Mesendoderm (in vitro differentiated cells): ENCODE measurements at regions not wholly inside any gene's neighbourhood (a gene's known extent, or its start where the extent isn't known, plus 50 kb on each side); places are given as distances from the start of the nearest gene placed in this dataset.

Source experiments
- DNase-seq: peaks from one replicate; pipeline ENCODE4 v3.0.0; 2013
- H2AK5ac ChIP-seq: 2 replicates; pipeline ENCODE4 v1.6.1; 2013; ENCODE audit warnings: low read length, inconsistent platforms
- H2BK120ac ChIP-seq: 2 replicates; pipeline ENCODE4 v1.6.1; 2013; ENCODE audit warnings: low read depth, mild to moderate bottlenecking, low read length, moderate library complexity, mixed read lengths
- H2BK15ac ChIP-seq: replicated peaks from 2 replicates; pipeline ENCODE4 v1.6.1; 2013; ENCODE audit warnings: low read depth, mild to moderate bottlenecking, moderate library complexity
- H2BK5ac ChIP-seq: 2 replicates; pipeline ENCODE4 v1.6.1; 2013; ENCODE audit warnings: low read length, inconsistent platforms
- H3K18ac ChIP-seq: 2 replicates; pipeline ENCODE4 v1.6.1; 2013; ENCODE audit warnings: mild to moderate bottlenecking, low read length, mixed read lengths
- H3K23ac ChIP-seq: one replicate; pipeline ENCODE4 v1.6.1; 2013; ENCODE audit warnings: low read length
- H3K27ac ChIP-seq: 2 replicates; pipeline ENCODE4 v1.5.1; 2013; ENCODE audit warnings: low read depth, mild to moderate bottlenecking, inconsistent platforms, low read length, moderate library complexity
- H3K27me3 ChIP-seq: 2 replicates; pipeline ENCODE4 v1.6.1; 2013; ENCODE audit warnings: low read length, control low read depth, mild to moderate bottlenecking, inconsistent platforms; ENCODE audit not compliant: insufficient read depth, poor library complexity
- H3K36me3 ChIP-seq: 2 replicates; pipeline ENCODE4 v1.6.1; 2013; ENCODE audit warnings: low read length, inconsistent platforms; ENCODE audit not compliant: control insufficient read depth, insufficient read depth
- H3K4ac ChIP-seq: one replicate; pipeline ENCODE4 v1.6.1; 2013; ENCODE audit warnings: low read depth, mild to moderate bottlenecking, low read length, moderate library complexity
- H3K4me1 ChIP-seq: 2 replicates; pipeline ENCODE4 v1.6.1; 2013; ENCODE audit warnings: low read depth, low read length, inconsistent platforms; ENCODE audit not compliant: control insufficient read depth
- H3K4me2 ChIP-seq: 2 replicates; pipeline ENCODE4 v1.6.1; 2013; ENCODE audit warnings: low read length
- H3K4me3 ChIP-seq: 2 replicates; pipeline ENCODE4 v1.5.1; 2013; ENCODE audit warnings: mild to moderate bottlenecking, low read length
- H3K56ac ChIP-seq: one replicate; pipeline ENCODE4 v1.6.1; 2013; ENCODE audit warnings: low read length
- H3K79me1 ChIP-seq: 2 replicates; pipeline ENCODE4 v1.6.1; 2013; ENCODE audit warnings: low read length, inconsistent platforms
- H3K79me2 ChIP-seq: 2 replicates; pipeline ENCODE4 v1.6.1; 2013; ENCODE audit warnings: mild to moderate bottlenecking, low read length; ENCODE audit not compliant: control insufficient read depth, insufficient read depth
- H3K9ac ChIP-seq: 2 replicates; pipeline ENCODE4 v1.6.1; 2013; ENCODE audit warnings: low read length, inconsistent platforms
- H4K5ac ChIP-seq: one replicate; pipeline ENCODE4 v1.6.1; 2013; ENCODE audit warnings: low read length
- H4K8ac ChIP-seq: one replicate; pipeline ENCODE4 v1.6.1; 2013; ENCODE audit warnings: low read depth, mild to moderate bottlenecking, control low read depth, low read length, moderate library complexity
- WGBS: extraction: QIAGEN DNeasy Blood & Tissue Kit; methylation state at CpG from one replicate; pipeline ENCODE4 v1.1.7; 2013; ENCODE audit warnings: low lambda C conversion rate, missing lambda C conversion rate; ENCODE audit not compliant: insufficient coverage; ENCODE audit errors: extremely low coverage; 5-methylcytosine and 5-hydroxymethylcytosine counted together

- no peak overlapping the region for H2BK5ac ChIP-seq
These were observed 453.6 kb downstream of the CDH26 start for GRCh38 chr20:60411813-60412212.

DNA sequence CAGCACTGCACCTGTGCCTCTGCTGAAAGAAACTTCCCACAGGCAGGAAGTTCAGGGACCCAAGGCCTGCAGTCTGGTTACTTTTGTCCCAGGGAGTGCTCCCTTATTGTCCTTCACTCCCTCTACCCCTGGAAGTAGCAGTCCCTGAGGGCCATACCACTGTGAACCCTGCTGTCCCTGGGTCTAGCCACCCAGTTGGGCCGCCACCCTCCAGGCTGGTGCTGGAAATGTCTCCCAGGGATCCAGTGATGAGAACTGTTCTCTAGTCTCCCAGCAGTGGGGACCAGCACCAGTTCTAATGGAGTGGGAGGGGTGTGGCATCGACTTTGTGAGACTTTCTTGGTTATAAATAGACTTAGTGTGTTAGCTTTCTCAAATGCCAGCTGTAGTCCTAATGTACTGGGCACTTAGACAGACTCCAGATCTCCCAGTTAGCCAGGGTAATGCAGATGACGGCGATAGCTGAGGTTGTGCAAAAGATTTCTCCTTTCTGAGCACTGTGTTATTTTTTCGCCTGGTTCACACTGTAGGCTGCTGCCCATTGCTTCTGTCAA is 462.5 kb downstream of the CDH26 start:
- Histone ChIP-seq H3K4me2 (no peak overlapping the region), H3K27ac (no peak overlapping the region), H4K8ac (no peak overlapping the region), H3K27me3 (no peaks in the 10 kb centered on the region), H3K4ac (no peak overlapping the region), H2BK120ac (no peak overlapping the region), H3K79me1 (no peaks in the 10 kb centered on the region), H2BK15ac (no peak overlapping the region), H3K79me2 (no peaks in the 10 kb centered on the region), H3K9ac (no peak overlapping the region), H3K56ac (no peak overlapping the region), H3K36me3 (no peaks in the 10 kb centered on the region), H2BK5ac (no peak overlapping the region), H3K4me3 (no peak overlapping the region), H3K18ac (no peak overlapping the region), H4K5ac (no peak overlapping the region), H2AK5ac (no peak overlapping the region), H3K4me1 (no peaks in the 10 kb centered on the region), H3K23ac (no peak overlapping the region)
- no CpG with 5 or more reads among the region's 5 CpGs for WGBS
- DNase-seq = no peak

More at GRCh38 chr20:60411813-60412212, 453.6 kb downstream of the CDH26 start:
- Histone ChIP-seq H3K4me1 (no peaks in the 10 kb centered on the region), H3K79me1 (no peaks in the 10 kb centered on the region), H3K23ac (no peak overlapping the region), H2AK5ac (no peak overlapping the region), H4K8ac (no peak overlapping the region), H3K56ac (no peak overlapping the region), H2BK120ac (no peak overlapping the region), H3K18ac (no peak overlapping the region), H3K4me3 (no peak overlapping the region), H3K27me3 (no peaks in the 10 kb centered on the region), H3K27ac (no peak overlapping the region), H2BK15ac (no peak overlapping the region), H3K4me2 (no peak overlapping the region), H3K4ac (no peak overlapping the region), H4K5ac (no peak overlapping the region), H3K36me3 (no peaks in the 10 kb centered on the region), H3K79me2 (no peaks in the 10 kb centered on the region), H3K9ac (no peak overlapping the region)
- WGBS = no CpG with 5 or more reads among the region's 8 CpGs
- no peak for DNase-seq

GRCh38 chr20:60422848-60423247 is 464.6 kb downstream of the CDH26 start:
- Histone ChIP-seq H2BK5ac (no peak overlapping the region), H3K18ac (no peak overlapping the region), H3K23ac (no peak overlapping the region), H3K56ac (no peak overlapping the region), H3K79me2 (no peaks in the 10 kb centered on the region), H3K4ac (no peak overlapping the region), H3K4me1 (no peaks in the 10 kb centered on the region), H3K36me3 (no peaks in the 10 kb centered on the region), H3K9ac (no peak overlapping the region), H2AK5ac (no peak overlapping the region), H4K5ac (no peak overlapping the region), H2BK120ac (no peak overlapping the region), H3K4me2 (no peak overlapping the region), H3K79me1 (no peaks in the 10 kb centered on the region), H4K8ac (no peak overlapping the region), H2BK15ac (no peak overlapping the region), H3K4me3 (no peak overlapping the region), H3K27me3 (no peaks in the 10 kb centered on the region), H3K27ac (no peak overlapping the region)
- DNase-seq = no peak
- no CpG with 5 or more reads among the region's 7 CpGs for WGBS

- H2BK5ac ChIP-seq = no peak overlapping the region
- no peak overlapping the region for H3K27ac ChIP-seq
- H2BK15ac ChIP-seq = no peak overlapping the region
- no peak overlapping the region for H3K56ac ChIP-seq
- no peak overlapping the region for H3K4me2 ChIP-seq
- H3K9ac ChIP-seq = no peak overlapping the region
- H3K79me1 ChIP-seq = no peaks in the 10 kb centered on the region
- H3K79me2 ChIP-seq = no peaks in the 10 kb centered on the region
- no peaks in the 10 kb centered on the region for H3K4me1 ChIP-seq
- H3K23ac ChIP-seq = no peak overlapping the region
- no peak for DNase-seq
- no peak overlapping the region for H2AK5ac ChIP-seq
- no peak overlapping the region for H3K4me3 ChIP-seq
- H3K36me3 ChIP-seq = no peaks in the 10 kb centered on the region
- H3K4ac ChIP-seq = no peak overlapping the region
- no peak overlapping the region for H4K5ac ChIP-seq
- no peak overlapping the region for H3K18ac ChIP-seq
- H2BK120ac ChIP-seq = no peak overlapping the region
- no peak overlapping the region for H4K8ac ChIP-seq
- WGBS = no CpG with 5 or more reads among the region's 4 CpGs
- H3K27me3 ChIP-seq = no peaks in the 10 kb centered on the region
These were observed 466.2 kb downstream of the CDH26 start for GRCh38 chr20:60424267-60424902.

DNA sequence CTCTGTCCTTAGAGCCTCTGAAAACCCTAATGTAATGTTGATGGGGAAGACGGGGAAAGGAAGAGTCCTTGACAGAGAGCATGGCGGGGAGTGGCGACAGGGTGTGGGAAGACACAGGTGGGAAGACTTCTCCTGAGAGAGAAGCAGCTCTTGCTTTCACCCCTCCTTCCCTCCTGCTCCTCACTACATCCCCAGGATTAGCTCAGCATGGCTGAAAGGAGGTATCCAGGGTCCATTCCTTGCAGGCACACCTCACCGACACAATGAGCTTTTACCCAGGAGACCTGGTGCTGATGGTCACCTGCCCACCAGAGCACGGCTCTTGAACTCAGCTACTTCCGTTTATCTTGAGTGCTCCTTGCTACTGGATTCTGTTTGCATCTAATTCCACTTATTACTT is 469.3 kb downstream of the CDH26 start:
- H2BK5ac ChIP-seq = no peak overlapping the region
- H3K18ac ChIP-seq = no peak overlapping the region
- no peak overlapping the region for H4K8ac ChIP-seq
- no peak overlapping the region for H2BK15ac ChIP-seq
- H3K36me3 ChIP-seq = no peaks in the 10 kb centered on the region
- H3K4me2 ChIP-seq = no peak overlapping the region
- H3K4me1 ChIP-seq = no peaks in the 10 kb centered on the region
- no peak overlapping the region for H2BK120ac ChIP-seq
- no peak overlapping the region for H3K4me3 ChIP-seq
- H3K79me1 ChIP-seq = no peaks in the 10 kb centered on the region
- H3K27me3 ChIP-seq = no peaks in the 10 kb centered on the region
- no peaks in the 10 kb centered on the region for H3K79me2 ChIP-seq
- H3K56ac ChIP-seq = no peak overlapping the region
- no peak overlapping the region for H2AK5ac ChIP-seq
- no peak overlapping the region for H3K9ac ChIP-seq
- no CpG with 5 or more reads among the region's 6 CpGs for WGBS
- no peak overlapping the region for H4K5ac ChIP-seq
- H3K4ac ChIP-seq = no peak overlapping the region
- no peak overlapping the region for H3K27ac ChIP-seq
- DNase-seq = no peak
- H3K23ac ChIP-seq = no peak overlapping the region

DNA sequence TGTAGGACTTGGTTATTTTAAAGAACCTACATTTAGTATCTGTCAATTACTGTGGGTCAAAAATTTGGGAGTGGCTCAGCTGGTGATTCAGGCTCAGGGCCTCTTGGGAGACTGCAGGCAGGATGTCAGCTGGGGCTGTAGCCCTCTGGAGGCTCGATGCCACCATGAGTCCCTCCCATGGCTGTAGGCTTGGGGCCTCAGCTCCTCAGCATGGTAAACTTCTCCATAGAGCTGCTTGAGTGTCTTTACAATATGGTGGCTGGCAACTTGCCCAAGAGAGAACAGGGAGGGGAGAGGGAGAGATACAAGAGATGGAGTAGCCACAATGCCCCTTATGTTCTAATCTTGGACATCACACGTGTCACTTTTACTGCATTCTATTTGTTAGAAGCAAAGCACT is 470.4 kb downstream of the CDH26 start:
- H3K36me3 ChIP-seq = no peaks in the 10 kb centered on the region

More for the DNA sequence above, 470.4 kb downstream of the CDH26 start:
- Histone ChIP-seq H4K8ac (no peak overlapping the region), H3K18ac (no peak overlapping the region), H3K4me3 (no peak overlapping the region), H3K23ac (no peak overlapping the region), H3K9ac (no peak overlapping the region), H3K4me2 (no peak overlapping the region), H3K4ac (no peak overlapping the region), H3K27me3 (no peaks in the 10 kb centered on the region), H4K5ac (no peak overlapping the region), H3K56ac (no peak overlapping the region), H2BK5ac (no peak overlapping the region), H3K4me1 (no peaks in the 10 kb centered on the region), H2BK120ac (no peak overlapping the region), H3K27ac (no peak overlapping the region), H2AK5ac (no peak overlapping the region), H3K79me2 (no peaks in the 10 kb centered on the region), H2BK15ac (no peak overlapping the region), H3K79me1 (no peaks in the 10 kb centered on the region)
- no CpG with 5 or more reads among the region's 2 CpGs for WGBS
- DNase-seq = no peak
